GM19455 (cell line): ENCODE measurements at regions not wholly inside any gene's neighbourhood (a gene's known extent, or its start where the extent isn't known, plus 50 kb on each side); places are given as distances from the start of the nearest gene placed in this dataset.

Experiments used
- ATAC-seq: cut with Tn5 transposase; IDR thresholded peaks from one replicate; pipeline ENCODE4 v1.9.1; 2021; ENCODE audit not compliant: unreplicated experiment

DNA sequence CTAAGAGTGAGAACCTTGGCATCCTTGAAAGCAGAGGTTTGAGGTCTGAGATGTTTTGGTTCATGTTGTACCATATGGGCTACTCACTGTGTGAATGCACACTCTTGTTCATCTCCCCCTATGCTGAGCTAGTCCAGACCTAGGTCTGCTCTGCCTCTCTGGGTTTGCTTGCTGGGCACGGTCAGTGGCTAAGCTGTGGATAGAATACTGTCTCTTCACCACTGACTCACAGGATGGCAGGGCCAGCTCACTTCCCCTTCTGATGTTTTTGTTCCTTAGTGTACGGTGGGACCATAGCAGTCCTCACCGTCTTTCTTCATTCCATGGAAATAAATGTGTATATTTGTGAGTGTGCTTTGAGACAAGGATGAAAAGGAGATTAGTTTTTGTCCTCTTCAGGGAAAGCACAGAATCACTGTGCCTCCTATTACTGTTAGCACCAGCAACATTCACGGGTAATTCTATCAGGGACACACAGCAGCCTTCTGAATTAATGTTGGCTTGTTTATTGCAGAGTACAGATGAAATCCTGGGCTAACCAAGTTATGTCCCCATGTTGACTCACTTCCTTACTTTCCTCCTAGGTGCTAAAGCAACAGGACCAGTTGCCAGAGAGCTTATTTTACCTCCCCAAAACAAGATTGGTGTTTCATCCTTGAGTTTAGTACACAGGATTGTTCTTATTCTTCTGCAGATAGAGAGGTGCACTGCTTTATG lies 56.9 kb upstream of the IVNS1ABP start:
- no peak for ATAC-seq

DNA sequence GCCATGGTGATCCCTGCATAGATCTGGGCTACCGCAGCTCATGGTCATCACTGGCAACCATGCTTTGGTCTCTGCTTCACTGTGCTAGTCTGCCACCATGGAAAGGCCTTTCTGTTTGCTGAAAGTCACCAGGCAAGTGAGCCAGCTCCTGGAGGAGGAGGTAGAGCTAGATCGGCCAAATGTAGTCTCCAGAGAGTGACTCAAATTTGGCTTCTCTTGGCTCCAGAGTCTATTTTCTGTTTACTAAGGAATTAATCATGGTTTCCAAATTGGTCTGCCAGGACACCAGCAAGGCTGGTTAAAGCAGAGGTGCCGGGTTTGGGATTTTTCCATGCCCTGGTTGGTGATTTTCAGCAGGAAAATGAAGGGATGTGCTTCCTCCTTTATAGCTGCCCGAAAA lies 52.7 kb upstream of the IVNS1ABP start:
- ATAC-seq: no peak

DNA sequence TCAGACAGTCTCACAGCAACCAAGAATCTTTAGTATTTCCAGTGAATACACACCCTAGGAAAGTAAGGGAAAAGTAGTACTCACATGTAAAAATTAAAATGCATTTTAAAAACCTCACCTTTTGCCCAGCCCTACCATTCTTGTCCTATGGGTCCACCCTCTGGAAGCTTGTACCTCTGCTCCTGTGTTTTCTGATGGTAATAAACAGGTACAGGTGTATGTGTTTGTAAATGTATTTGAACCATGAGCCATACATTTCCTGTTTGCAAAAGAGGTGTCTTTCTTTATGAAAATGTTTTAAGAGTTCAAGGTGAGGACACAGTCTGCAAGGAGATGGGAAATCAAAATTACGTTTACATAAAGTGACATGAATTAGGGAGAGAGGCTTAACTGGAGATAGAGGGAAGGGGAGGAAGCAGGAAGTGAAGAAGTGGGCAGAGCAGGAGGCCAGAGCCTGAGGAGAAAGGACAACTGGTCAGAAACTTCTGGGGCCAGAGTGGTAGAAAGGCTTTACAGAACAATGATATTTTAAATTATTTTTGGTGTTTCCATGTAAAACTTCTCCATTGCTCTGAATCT lies 52.0 kb upstream of the IVNS1ABP start:
- no peak for ATAC-seq

DNA sequence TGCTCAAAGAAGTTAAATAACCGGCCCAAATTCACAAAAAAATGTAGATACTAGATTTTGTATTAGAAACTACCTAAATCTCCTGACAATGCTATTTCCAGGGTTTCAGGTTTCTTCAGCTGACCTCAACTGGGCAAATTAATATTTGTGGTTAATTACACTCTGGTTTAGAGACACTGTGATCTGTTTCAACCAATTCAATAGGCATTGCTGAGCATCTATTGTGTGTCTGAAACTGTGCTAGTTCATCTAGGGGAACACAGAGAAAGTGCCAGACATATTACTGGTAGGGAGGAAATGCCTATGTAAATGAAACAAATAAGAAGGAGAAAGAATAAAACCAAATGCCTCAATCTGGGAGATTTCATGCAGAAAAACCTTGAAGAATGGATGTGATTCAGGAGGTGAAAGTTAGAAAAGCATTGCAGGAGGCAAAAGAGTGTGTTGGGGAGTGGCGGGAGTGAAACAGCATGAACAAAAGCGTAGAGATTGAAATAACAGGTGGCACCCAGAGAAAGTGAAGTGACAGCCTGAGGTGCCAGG lies 51.3 kb upstream of the IVNS1ABP start:
- no peak for ATAC-seq

DNA sequence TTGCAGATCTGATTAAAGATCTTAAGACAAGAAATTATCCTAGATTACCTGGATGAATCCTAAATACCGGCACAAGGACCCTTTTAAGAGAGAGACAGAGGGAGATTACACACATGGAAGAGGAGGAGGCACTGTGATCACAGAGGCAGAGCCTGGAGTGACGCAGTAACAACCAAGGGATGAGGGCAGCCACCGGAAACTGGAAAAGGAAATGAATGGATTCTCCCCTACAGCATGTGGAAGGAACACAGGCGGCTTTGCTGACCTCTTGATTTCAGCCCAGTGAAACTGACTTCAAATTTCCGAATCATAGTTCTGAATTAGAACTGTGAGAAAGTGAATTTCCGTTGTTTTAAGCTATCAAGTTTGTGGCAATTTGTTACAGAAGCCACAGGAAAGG lies 50.2 kb upstream of the IVNS1ABP start:
- ATAC-seq: no peak
